NB4 (cell line): ENCODE measurements at regions not wholly inside any gene's neighbourhood (a gene's known extent, or its start where the extent isn't known, plus 50 kb on each side); places are given as distances from the start of the nearest gene placed in this dataset.
"Not testable (repeated sequence)": the region's sequence is repeated elsewhere in the genome, so short reads cannot be mapped to it uniquely, and the experiment has no call there.

Experiments
- DNase-seq: peaks from one replicate; pipeline ENCODE4 v3.0.0; 2010; ENCODE audit warnings: low read depth
- H3K4me3 ChIP-seq: one replicate; pipeline ENCODE4 v1.5.1; 2011; ENCODE audit warnings: mild to moderate bottlenecking, low read depth, low read length, moderate library complexity
- CTCF ChIP-seq: IDR thresholded peaks from one replicate; pipeline ENCODE4 v1.5.1; 2012; ENCODE audit warnings: low read depth, low read length
- MAX ChIP-seq: IDR thresholded peaks from 2 replicates; pipeline ENCODE4 v1.6.1; 2011; ENCODE audit warnings: low read depth, low read length
- MYC ChIP-seq: IDR thresholded peaks from 2 replicates; pipeline ENCODE4 v1.6.1; 2011; ENCODE audit warnings: low read depth, low read length
- POLR2A ChIP-seq: IDR thresholded peaks from 2 replicates; pipeline ENCODE4 v1.6.1; 2011; ENCODE audit warnings: mild to moderate bottlenecking; ENCODE audit not compliant: insufficient read length; ENCODE audit errors: extremely low read depth

- TF ChIP-seq CTCF, result no peak
- TF ChIP-seq MAX, result no peak
- no peak for TF ChIP-seq MYC
- no peak for TF ChIP-seq POLR2A
- DNase-seq, result no peak
- H3K4me3 ChIP-seq, result no peak overlapping the region
Measured at GRCh38 chr1:60875138-60875537, 207.2 kb upstream of the NFIA start.

GRCh38 chr1:60874718-60875117 is 207.6 kb upstream of the NFIA start:
- H3K4me3 ChIP-seq, result no peak overlapping the region
- DNase-seq, result peak; percentile 17
- TF ChIP-seq POLR2A, result no peak
- no peak for TF ChIP-seq CTCF
- TF ChIP-seq MAX, result no peak
- no peak for TF ChIP-seq MYC

GRCh38 chr1:60873396-60873795 is 209.0 kb upstream of the NFIA start:
- DNase-seq, H3K4me3 ChIP-seq: not testable (repeated sequence)

- DNase-seq, result no peak
- no peak overlapping the region for H3K4me3 ChIP-seq
- TF ChIP-seq CTCF (no peak), MAX (no peak), MYC (no peak), POLR2A (no peak)
Measured at GRCh38 chr1:60872426-60873054, 209.8 kb upstream of the NFIA start.

- TF ChIP-seq MYC (no peak), POLR2A (no peak), CTCF (no peak), MAX (no peak)
- DNase-seq, result no peak
- no peak overlapping the region for H3K4me3 ChIP-seq
Measured at GRCh38 chr1:60870269-60870865, 212.0 kb upstream of the NFIA start.

GRCh38 chr1:60868901-60869663 is 213.3 kb upstream of the NFIA start:
- H3K4me3 ChIP-seq, result no peak overlapping the region
- no peak for DNase-seq
- no peak for TF ChIP-seq CTCF
- TF ChIP-seq MYC, result no peak
- TF ChIP-seq MAX, result no peak
- TF ChIP-seq POLR2A, result no peak
